ENCODE measurements at regions not wholly inside any gene's neighbourhood (a gene's known extent, or its start where the extent isn't known, plus 50 kb on each side); places are given as distances from the start of the nearest gene placed in this dataset.

GRCh38 chr1:29786195-29786594 is 549.9 kb downstream of the PTPRU start:
- H3K27ac Mint-ChIP-seq (ENCODE audit: unreplicated experiment), result no peak overlapping the region
- peak; percentile 47 for DNase-seq (ENCODE audit: low spot score)
- TF ChIP-seq CTCF (IDR thresholded peaks at IDR 0.05), result no peak
- no peaks in the 10 kb centered on the region for H3K36me3 Mint-ChIP-seq (ENCODE audit: low read depth)
- no peaks in the 10 kb centered on the region for H3K4me1 Mint-ChIP-seq (ENCODE audit: low read depth)
- H3K4me3 Mint-ChIP-seq (ENCODE audit: unreplicated experiment), result no peak overlapping the region
- no peaks in the 10 kb centered on the region for H3K9me3 Mint-ChIP-seq (ENCODE audit: low read depth)
- peaks cover 21% of the 10 kb centered on the region for H3K27me3 Mint-ChIP-seq (ENCODE audit: low read depth)

GRCh38 chr1:29785554-29785953 is 549.2 kb downstream of the PTPRU start:
- Mint-ChIP-seq H3K4me3 (ENCODE audit: unreplicated experiment) (no peak overlapping the region), H3K4me1 (ENCODE audit: low read depth) (no peaks in the 10 kb centered on the region), H3K27ac (ENCODE audit: unreplicated experiment) (no peak overlapping the region), H3K9me3 (ENCODE audit: low read depth) (no peaks in the 10 kb centered on the region), H3K27me3 (ENCODE audit: low read depth) (peaks cover 27% of the 10 kb centered on the region), H3K36me3 (ENCODE audit: low read depth) (no peaks in the 10 kb centered on the region)
- DNase-seq (ENCODE audit: low spot score), result no peak
- no peak for TF ChIP-seq CTCF (IDR thresholded peaks at IDR 0.05)

- no peak overlapping the region for H3K4me3 Mint-ChIP-seq (ENCODE audit: unreplicated experiment)
- peaks cover 26% of the 10 kb centered on the region for H3K27me3 Mint-ChIP-seq (ENCODE audit: low read depth)
- no peak for DNase-seq (ENCODE audit: low spot score)
- H3K27ac Mint-ChIP-seq (ENCODE audit: unreplicated experiment), result no peak overlapping the region
- no peaks in the 10 kb centered on the region for H3K9me3 Mint-ChIP-seq (ENCODE audit: low read depth)
- H3K4me1 Mint-ChIP-seq (ENCODE audit: low read depth), result no peaks in the 10 kb centered on the region
- no peak for TF ChIP-seq CTCF (IDR thresholded peaks at IDR 0.05)
- H3K36me3 Mint-ChIP-seq (ENCODE audit: low read depth), result no peaks in the 10 kb centered on the region
These were observed 548.8 kb downstream of the PTPRU start for GRCh38 chr1:29785137-29785527.

GRCh38 chr1:29784276-29785136 is 548.2 kb downstream of the PTPRU start:
- Mint-ChIP-seq H3K27ac (ENCODE audit: unreplicated experiment) (no peak overlapping the region), H3K36me3 (ENCODE audit: low read depth) (no peaks in the 10 kb centered on the region), H3K4me3 (ENCODE audit: unreplicated experiment) (no peak overlapping the region), H3K27me3 (ENCODE audit: low read depth) (peaks cover 23% of the 10 kb centered on the region), H3K4me1 (ENCODE audit: low read depth) (no peaks in the 10 kb centered on the region), H3K9me3 (ENCODE audit: low read depth) (no peaks in the 10 kb centered on the region)
- TF ChIP-seq CTCF (IDR thresholded peaks at IDR 0.05), result no peak
- no peak for DNase-seq (ENCODE audit: low spot score)

GRCh38 chr1:29783508-29784275 is 547.4 kb downstream of the PTPRU start:
- no peak for TF ChIP-seq CTCF (IDR thresholded peaks at IDR 0.05)
- no peak overlapping the region for H3K27ac Mint-ChIP-seq (ENCODE audit: unreplicated experiment)
- H3K4me3 Mint-ChIP-seq (ENCODE audit: unreplicated experiment), result no peak overlapping the region
- no peaks in the 10 kb centered on the region for H3K9me3 Mint-ChIP-seq (ENCODE audit: low read depth)
- H3K27me3 Mint-ChIP-seq (ENCODE audit: low read depth), result peaks cover 31% of the 10 kb centered on the region
- DNase-seq (ENCODE audit: low spot score), result peak; percentile 66
- H3K4me1 Mint-ChIP-seq (ENCODE audit: low read depth), result no peaks in the 10 kb centered on the region
- no peaks in the 10 kb centered on the region for H3K36me3 Mint-ChIP-seq (ENCODE audit: low read depth)
